Prostate gland (tissue), 2 donors: ENCODE measurements at regions not wholly inside any gene's neighbourhood (a gene's known extent, or its start where the extent isn't known, plus 50 kb on each side); places are given as distances from the start of the nearest gene placed in this dataset.

Source experiments
- POLR2A ChIP-seq: fragments of 450-650 bp; IDR thresholded peaks from one replicate; pipeline ENCODE4 v1.6.1; 2016; ENCODE audit warnings: antibody characterized with exemption, mild to moderate bottlenecking
- POLR2AphosphoS5 ChIP-seq: sonication (generic); formaldehyde crosslinking; IDR thresholded peaks from one replicate; pipeline ENCODE4 v1.6.1; 2017; ENCODE audit warnings: antibody characterized with exemption
- TF ChIP-seq, protein P1 (sequence below), 4 experiments: fragments of 200-600 bp in 2 of 4; fragments of 450-650 bp in 2 of 4; sonication (generic) in 2 of 4; IDR thresholded peaks; 1 replicate in 3 of 4; 2 replicates in 1 of 4; pipeline ENCODE4 v1.5.1; 2016 to 2019; ENCODE audit warnings: antibody characterized with exemption in 4 of 4, mild to moderate bottlenecking in 2 of 4, moderate library complexity in 2 of 4

DNA sequence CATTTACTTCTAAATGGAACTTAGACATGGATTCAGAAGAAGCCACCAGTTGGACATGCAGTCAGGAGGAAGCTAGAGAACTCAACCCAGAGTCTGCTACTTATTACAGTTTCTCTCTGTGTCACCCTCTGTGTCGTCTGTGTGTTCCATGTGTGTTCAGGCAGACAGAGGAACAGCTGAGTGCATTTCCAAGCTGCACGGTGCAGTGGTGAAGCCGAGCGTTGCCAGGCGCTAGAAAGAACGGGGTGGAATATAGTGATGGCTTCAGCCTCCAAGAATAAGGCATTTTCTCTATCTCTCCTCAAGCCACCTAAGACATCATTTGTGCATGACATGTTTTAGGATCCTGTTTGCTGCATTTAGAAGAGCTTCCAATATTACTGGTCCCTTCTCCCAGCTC lies 101.1 kb upstream of the CCL2 start:
- TF ChIP-seq POLR2A (no peak), POLR2AphosphoS5 (no peak)
- TF ChIP-seq, protein P1, sequence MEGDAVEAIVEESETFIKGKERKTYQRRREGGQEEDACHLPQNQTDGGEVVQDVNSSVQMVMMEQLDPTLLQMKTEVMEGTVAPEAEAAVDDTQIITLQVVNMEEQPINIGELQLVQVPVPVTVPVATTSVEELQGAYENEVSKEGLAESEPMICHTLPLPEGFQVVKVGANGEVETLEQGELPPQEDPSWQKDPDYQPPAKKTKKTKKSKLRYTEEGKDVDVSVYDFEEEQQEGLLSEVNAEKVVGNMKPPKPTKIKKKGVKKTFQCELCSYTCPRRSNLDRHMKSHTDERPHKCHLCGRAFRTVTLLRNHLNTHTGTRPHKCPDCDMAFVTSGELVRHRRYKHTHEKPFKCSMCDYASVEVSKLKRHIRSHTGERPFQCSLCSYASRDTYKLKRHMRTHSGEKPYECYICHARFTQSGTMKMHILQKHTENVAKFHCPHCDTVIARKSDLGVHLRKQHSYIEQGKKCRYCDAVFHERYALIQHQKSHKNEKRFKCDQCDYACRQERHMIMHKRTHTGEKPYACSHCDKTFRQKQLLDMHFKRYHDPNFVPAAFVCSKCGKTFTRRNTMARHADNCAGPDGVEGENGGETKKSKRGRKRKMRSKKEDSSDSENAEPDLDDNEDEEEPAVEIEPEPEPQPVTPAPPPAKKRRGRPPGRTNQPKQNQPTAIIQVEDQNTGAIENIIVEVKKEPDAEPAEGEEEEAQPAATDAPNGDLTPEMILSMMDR (IDR thresholded peaks at IDR 0.05), result no peak
